Endometrial microvascular endothelial cells (primary cell): ENCODE measurements at regions not wholly inside any gene's neighbourhood (a gene's known extent, or its start where the extent isn't known, plus 50 kb on each side); places are given as distances from the start of the nearest gene placed in this dataset.

Source experiments
- in situ Hi-C: cut with HindIII; loops from 2 replicates; pipeline ENCODE4 v1.10.0; 2017; ENCODE audit warnings: low sequenced_read_pairs, low pct_unique_long_range_greater_than_20kb; ENCODE audit errors: inconsistent ontology term

DNA sequence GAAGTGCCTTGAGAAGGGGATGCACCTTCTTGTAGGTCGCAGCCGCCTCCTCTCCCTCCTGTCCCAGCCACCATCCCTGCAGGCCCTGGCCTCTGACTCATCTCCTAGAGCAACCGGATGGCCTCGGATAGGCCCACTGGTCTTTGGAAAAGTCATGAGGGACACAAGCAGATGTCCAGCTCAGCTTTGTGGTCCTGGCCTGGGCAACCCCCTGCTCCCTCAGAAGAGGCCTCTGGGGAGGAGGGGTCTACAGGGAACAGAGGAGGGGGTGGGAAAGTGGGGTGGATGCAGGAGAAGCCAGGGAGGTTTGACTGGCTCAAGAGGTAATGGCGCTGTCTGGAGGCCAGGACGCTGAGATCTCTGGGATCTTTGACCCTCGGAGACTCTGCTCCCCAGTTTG lies 259.2 kb upstream of the TLE3 start:
- in situ Hi-C loops = no loop called here

DNA sequence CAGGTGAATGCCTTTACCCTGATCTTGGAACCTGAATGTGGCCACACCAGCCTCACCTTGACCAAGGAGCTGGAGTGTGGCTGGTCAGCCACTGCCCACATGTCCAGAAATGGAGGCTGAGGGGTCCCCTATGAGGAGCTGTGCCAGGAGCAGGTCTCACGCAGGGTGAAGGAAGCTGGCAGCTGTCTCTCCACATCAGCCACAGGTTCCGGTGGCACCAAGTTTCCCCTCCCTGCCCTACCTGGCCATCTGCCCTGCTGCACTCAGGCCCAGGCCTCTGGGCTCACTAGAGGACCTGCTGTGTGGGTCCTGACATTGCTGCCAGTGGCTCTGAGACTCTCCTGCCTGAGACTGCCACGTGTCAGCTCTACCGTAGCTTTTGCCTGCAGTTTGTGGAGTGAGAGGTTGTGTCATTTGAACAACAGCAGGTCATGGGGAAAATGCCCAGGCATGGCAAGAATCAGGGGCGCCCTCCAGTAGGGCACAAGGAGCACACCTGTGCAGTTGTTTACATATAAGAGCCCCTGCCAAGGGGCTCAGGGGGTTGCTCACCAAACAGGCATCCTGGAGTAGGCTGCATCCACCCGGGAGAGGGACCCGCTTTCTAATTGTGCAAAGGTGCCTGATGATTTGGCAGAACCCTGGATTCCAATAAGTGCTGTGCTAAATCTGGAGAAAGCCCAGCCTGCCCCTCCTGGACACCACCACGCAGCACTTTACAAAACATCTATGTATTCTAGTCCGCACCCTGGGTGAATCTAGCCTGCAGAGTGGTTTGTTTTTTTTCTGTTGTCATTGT lies 258.5 kb upstream of the TLE3 start:
- in situ Hi-C loops = no loop called here

- in situ Hi-C loops = no loop called here
These were observed 257.6 kb upstream of the TLE3 start for GRCh38 chr15:70355275-70355795.

DNA sequence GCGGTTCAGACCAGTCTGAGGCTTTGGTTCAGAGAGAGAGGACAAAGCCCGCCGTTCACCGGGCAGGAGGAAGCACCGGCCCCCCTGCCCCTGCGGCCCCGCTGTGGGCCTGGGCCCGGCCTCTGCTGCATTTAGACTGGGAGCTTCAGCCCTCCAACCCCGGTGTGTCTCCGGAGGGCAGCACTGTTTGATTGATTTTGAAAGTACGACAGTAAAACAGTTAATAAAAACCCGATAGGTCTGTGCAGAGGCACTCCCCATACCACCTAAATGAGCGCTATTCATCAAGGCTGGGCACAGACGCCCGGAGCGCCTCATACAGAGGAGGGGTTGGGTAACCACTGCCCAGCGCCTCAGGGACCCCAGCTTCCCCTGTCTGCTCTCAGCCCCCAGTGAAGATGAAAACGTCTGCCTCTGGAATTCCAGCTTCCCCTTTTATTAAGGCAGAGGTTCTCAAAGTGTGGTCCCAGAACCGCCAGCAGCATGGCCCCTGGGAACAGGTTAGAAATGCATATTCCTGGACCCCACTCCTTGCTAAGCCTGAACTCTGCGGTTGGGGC lies 256.7 kb upstream of the TLE3 start:
- in situ Hi-C loops = no loop called here

- in situ Hi-C loops = no loop called here
These were observed 256.1 kb upstream of the TLE3 start for GRCh38 chr15:70353606-70354345.

- in situ Hi-C loops = no loop called here
These were observed 254.4 kb upstream of the TLE3 start for GRCh38 chr15:70351941-70352774.

DNA sequence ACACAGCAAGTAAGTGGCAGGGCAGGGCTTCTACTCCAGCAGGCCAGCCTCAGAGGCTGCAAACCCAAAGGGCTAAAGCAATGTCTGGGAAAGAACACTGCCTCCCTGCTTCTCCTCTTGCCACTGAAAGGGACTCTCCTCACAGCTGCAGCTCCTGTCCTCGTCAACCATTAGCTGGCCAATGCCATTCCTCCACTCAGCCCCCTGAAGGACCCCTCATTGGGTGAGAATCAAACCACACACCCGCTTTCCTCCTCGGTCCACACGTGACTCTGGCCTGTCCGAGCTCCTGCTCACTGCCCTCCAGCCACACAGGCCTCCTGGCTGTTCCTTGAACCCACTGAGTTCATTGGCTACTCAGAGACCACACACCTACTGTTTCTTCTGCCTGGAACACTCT lies 253.7 kb upstream of the TLE3 start:
- in situ Hi-C loops = no loop called here

DNA sequence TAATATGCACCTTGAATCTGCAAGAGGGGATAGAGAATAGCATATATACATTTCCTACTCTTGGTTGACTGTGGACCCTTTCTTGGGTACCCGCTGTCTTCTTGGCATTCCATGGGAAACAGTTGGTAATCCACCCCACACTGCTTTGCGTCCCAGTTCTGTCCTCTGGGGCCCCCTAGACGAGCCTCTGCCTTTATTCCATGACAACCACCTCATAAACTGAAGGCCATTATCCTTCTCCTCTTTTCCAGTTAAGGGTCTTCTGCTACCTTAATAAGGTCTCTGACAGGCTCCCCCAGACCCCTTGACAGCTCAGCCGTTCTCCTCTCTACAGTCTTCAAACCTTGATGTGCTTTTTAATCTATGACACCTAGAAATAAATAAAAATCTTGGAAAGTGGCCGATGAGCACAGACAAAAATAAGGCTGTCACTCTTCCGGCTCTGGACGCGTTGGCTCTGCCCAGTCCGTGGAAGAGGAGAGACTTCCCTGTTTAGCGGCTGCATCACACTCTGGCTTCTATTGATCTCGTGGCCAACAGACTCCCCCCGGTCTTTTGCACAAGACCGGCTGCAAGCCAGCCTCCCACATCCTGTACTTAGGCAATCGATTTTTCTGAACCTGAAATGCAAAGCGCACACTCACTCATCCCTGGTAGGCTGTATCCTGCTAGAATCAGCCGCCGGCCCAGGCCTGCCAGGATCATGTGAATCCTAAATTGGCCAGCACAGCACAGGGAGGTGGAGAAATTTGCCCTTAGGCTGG lies 251.0 kb upstream of the TLE3 start:
- in situ Hi-C loops = no loop called here

DNA sequence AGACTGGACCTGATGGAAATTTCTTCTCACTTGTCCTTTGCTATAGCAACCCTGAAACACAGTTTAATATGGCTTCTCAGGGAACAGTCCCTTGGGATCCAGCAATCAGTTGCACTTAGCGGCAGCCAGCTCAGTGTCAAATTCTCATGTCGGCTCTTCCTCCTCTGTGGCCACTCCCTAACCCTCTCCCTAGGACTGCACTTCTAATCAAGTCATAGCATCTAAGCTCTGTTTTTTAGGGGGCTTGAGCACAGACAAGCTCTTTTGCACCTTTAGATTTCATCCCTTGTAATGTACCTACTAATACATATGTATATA lies 250.5 kb upstream of the TLE3 start:
- in situ Hi-C loops = no loop called here

DNA sequence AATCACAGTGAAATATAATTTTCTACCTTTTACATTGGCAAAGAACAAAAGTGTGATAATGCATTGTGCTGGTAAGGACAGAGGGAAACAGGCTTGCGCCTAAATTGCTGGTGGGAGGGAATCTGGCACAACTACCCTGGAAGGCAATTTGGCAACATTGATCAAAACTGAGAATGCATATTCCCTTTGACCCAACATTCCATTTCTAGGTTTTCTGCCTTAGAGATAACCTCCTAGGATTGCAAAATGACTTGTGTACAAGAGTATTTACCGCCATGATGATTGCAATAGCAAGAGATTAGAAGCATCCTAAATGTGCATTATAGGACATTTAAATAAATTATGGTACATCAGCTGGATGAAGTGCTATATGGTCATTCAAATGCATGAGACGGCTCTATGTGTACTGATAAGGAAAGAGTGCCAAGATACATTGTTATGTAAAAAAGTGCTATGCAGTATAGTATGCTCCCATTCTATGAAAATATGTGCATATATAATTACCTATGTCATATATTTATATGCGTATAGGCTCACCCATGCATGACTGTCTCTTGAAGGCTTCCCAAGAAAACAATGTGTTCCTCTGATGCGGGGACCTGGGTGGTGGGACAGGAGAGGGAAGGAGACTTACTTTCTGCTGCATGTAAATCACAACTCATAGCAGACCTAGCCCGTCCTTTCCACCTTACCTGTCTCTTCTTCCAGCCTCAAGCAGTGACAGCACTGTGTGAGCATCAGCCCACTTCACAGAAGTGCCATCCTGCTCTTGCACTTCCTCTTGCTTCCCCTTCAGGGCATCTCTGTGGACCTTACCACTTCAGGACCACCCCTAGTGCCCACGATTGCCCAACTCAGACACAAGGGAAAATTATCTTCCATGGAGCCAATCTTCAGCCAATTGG lies 249.9 kb upstream of the TLE3 start:
- in situ Hi-C loops = no loop called here

DNA sequence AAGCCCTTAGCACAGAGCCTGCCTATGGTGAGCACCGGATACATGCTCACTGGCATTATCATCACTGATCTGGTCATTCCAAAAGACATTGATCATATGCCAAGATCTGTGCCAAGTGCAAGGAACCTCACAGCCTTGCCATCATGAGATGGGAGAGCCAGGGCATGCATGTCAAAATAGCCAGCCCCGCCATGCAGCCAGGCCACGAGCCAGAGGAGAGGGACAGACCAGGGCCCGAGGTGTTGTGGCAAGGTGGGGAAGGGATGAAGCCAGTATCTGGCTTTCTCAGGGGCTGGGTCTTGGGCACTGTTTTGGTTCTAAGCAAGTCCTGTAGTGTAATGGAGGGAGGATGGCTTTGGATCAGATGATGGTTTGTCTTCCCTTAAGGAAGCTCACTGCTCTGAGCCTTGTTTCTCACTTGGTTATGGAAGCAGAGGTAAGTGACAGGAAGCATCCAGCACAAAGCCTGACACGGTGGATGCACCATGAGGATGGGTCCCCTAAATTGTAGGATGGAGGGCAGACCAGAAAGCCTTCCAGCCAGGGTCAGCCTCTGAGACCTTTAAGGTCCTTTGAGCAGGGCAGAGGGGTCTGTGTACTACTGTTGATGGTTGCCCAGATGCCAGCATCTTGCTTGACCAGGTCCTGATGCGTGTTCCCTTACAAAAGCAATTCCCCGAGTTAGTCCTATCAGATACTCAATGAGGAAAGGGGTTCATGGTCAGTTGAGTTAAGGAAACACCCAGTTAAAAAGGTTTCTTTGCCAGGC lies 247.7 kb upstream of the TLE3 start:
- in situ Hi-C loops = no loop called here

DNA sequence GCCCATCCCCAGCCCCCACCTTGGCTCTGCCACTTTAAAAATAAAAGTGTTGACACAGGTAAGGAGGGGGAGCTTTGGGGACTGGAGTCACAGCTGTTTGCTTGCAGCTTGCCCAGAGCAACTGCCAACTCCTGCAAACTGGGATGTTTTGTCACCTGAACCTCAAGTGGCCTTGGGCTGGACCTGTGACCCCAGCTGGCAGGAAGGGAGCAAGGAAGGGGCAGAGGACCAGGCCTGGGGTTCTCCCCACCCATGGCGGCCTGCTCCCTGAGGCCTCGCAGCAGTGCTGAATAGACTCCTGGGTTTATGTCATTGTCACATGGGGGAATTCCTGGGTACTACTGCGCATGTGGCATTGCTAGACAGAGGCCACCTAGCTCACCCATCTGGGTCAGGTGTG lies 246.9 kb upstream of the TLE3 start:
- in situ Hi-C loops = no loop called here

GRCh38 chr15:70343961-70344621 lies 246.4 kb upstream of the TLE3 start:
- in situ Hi-C loops = no loop called here

- in situ Hi-C loops = no loop called here
These were observed 245.1 kb upstream of the TLE3 start for GRCh38 chr15:70342554-70343548.

DNA sequence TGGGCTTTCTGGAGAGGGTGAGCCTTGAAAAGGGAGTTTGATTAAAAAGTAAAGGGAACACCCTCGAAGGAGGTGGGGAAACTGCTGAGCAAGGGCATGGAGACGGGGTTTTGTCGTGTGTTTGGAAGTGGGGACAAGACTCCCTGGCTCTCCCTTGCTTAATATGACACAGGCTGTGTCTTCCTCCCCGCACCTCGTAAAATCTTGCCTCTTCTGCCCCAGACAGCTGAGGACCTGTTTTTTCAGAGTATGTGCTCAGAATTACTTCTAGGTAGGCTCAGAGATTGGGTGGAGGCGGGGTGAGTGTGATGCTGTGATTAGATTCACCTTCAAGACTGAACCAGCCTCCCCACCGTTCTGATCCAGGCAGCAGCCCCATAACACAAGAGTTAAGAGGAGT lies 244.4 kb upstream of the TLE3 start:
- in situ Hi-C loops = no loop called here
